ENCODE measurements at regions not wholly inside any gene's neighbourhood (a gene's known extent, or its start where the extent isn't known, plus 50 kb on each side); places are given as distances from the start of the nearest gene placed in this dataset.

GRCh38 chr4:153141238-153141637 lies 63.0 kb upstream of the TRIM2 start:
- no peak for DNase-seq

DNA sequence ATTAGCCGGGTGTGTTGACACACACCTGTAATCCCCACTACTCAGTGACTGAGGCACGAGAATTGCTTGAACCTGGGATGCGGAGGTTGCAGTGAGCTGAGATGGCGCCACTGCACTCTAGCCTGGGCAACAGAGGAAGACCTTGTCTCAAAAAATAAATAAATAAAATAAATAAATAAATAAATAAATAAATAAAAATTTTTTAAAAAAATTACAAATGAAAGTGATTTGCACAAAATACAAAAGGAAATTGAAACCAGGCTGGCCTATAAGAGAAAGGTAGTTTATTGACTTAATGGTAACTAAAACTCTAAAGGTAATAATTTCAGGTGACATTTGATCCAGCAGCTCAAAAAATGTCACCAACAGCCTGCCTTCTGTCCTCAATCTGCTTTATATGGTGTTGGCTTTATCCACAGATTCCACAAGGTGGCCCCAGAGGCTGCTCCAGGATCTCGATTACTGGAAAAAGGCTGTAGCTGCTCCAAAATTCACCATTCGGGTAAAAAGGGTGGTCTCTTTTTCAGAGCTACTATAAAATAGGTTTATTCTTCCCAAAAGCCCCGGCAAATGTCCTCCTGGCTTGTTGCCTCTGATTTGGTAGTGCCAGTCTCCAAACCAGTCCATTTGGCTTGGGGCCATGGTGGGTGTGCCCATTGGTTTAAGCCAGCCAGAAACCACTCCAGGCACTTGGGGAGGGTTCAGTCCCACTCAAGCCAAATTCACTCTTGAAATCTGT lies 61.4 kb upstream of the TRIM2 start:
- peak; percentile 27 for DNase-seq

DNA sequence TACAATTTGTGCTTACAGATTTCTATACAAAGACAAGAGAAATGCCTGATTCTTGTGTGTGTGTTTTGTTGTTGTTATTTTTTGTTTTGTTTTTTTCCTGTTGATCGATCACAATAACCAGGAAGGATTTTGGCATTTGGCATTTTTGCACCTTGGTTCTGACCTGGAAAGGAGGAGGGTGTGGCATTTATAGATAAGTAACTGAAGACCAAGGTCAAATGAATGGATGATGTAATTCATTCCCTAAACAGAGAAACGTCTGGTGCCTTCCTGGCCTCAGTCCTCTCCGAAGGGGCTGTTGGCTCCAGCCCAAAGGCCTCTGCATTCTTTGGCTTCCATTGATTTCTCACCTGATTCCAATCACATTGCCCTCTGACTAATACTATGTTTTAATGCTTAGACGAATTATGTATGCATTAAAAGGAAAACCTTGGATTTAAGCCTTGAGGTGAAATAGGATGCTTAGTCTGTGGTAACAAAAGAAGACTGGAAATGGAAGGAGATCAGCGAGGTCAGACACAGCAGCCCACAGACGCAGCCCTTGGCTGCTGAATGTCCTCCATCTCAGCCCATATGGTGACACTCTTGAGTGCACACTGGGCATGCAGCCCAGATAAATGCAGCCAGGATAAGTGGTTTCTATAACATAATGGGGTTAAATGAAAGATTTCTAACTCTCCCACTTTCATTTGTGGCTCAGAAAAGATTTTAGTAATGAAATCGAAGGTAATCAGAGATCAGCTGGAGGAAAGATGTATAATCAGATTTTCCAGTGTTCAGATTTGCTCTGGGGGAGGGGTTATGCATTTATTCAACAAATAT lies 60.5 kb upstream of the TRIM2 start:
- DNase-seq: no peak

DNA sequence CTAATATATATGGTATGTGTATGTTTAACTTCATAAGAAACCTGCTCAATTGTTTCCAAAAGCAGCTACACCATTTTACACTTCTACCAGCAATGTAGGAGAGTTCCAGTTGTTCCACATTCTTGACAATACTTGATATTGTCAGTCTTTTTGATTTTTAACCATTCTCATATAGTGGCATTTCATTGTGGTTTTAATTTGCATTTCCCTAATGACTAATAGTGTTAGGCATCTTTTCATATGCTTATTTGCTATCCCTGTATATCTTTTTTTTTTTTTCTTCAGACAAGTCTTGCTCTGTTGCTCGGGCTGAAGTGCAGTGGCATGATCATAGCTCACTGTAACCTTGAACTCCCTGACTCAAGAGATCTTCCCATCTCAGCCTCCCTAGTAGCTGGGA lies 58.2 kb upstream of the TRIM2 start:
- no peak for DNase-seq

- no peak for DNase-seq
These were observed 57.3 kb upstream of the TRIM2 start for GRCh38 chr4:153146961-153147360.

- DNase-seq: no peak
These were observed 55.5 kb upstream of the TRIM2 start for GRCh38 chr4:153148791-153149190.

DNA sequence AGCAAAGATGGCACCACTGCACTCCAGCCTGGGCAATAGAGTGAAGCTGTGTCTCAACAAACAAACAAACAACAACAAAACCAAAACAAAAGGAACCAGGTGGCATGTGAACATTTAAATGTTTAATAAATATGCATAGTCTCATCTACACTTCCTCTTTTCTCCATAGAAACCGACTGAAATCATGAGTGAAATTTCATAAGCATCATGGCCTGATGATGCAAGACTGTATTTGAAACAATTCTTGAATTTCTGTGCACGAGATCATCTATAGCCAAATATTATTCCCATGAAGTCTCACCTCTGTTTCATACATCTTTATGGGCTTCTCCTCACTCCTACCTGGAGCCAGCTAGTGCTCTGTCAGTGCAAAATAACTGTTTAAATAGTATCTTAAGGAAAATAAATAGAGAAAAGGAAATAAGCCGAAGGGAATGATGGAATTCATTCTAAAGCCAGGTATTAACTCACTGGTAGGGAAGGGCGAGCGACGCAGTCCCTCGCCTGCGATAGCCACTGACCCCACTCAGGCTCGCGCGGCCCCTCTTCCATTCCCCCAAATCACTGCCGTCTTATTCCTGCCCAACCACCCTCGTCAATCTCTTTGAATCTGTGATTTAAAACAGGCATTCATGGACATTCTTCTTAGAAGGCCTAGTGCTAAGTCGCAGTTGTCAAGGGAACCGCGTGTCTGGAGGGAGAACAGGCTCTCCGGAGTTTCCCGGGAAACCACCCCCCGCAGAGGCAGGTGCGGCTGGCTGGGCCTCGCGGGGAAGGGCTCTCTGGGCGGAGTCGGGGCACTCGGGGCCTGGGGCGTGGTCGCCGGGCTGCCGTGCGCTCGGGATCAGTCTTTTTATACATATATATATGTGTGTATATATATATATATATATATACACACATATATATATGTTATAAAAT lies 52.4 kb upstream of the TRIM2 start:
- peak; percentile 88 for DNase-seq

- DNase-seq: peak; percentile 59
These were observed 51.5 kb upstream of the TRIM2 start for GRCh38 chr4:153152501-153153338.

DNA sequence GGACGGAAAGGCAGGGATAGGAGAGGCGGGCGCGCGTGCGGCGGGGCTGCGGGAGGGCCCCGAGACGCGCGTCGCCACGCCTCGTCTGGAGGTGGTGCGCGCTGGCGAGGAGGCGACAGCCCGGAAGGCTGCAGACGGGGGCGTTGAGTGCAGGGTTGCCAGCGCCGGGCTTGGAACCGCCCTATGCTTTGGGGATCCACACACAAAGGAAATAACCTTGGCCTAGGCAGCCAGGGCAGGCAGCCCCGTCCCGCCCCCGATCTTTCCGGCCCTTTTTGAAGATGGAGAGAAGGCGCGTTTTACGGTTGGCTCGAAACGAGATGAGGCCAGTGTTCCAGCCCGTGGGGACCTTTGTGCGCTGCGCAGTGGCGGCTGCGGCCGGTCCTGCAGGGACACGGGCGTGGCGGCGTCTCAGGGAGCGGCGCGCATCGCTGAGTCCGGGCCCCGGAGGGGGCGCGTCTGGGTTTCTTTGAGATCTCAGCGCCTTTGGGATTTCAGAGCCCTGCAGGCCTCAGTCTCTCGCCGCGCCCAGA lies 50.8 kb upstream of the TRIM2 start:
- no peak for DNase-seq

DNA sequence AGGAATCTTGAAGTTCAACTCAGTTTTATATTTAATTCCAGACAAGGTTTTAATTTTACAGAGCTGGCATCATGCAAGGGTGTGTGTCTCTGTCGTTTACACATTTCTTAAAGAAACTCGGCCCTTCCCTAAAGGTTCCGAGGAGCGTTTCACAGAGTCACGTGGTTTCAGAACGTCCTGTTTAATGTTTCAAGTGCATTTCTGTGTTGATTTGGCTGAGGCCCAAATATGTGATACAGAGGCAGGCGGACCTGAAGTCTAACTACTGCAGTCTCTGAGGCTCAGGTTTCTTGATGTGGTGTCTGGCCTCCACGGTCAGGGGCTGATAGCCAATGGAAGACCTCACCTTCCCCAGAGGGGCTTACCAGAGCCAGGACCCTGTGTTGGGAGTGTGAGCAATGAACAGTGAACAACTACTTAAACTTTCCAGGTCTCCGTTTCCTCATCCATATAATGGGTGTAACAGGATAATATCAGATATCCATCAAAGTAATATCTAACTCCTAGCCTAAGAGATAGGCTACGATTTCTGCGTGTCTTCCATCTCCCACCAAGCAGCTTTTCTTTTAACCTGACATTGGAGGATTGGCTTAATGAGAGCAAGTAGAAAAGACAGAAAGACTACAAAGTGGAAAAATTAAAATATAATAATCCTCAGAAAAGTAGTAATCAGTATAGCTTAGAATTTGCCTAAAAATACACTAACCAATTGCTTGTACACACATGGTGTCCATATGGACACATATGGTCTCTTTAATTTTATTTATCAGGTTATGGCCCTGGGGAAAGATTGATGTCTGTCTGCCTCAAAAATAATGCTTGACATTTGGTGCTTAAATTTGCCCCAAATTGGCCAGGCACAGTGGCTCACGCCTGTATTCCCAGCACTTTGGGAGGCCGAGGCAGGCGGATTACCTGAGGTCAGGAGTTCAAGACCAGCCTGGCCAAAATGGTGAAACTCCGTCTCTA lies 50.0 kb upstream of the TRIM2 start:
- DNase-seq: no peak

Measured in NCI-H1048 (cell line).